ENCODE measurements at regions not wholly inside any gene's neighbourhood (a gene's known extent, or its start where the extent isn't known, plus 50 kb on each side); places are given as distances from the start of the nearest gene placed in this dataset.

- TF ChIP-seq POLR2AphosphoS5 (IDR thresholded peaks at IDR 0.05; ENCODE audit: low read depth, low read length) (no peak), TAF1 (IDR thresholded peaks at IDR 0.05; ENCODE audit: low read depth, low read length) (no peak), POLR2A (IDR thresholded peaks at IDR 0.05; ENCODE audit: low read depth, low read length) (no peak), SPI1 (IDR thresholded peaks at IDR 0.05; ENCODE audit: low read depth, low read length) (no peak), PAX5 (IDR thresholded peaks at IDR 0.05; ENCODE audit: insufficient read depth, low read length, severe bottlenecking) (no peak), POU2F2 (IDR thresholded peaks at IDR 0.05; ENCODE audit: low read depth, low read length) (no peak)
These were observed 55.1 kb downstream of the UNCX start for GRCh38 chr7:1287752-1288201.

Measured in GM12891 (cell line).